ENCODE measurements at regions not wholly inside any gene's neighbourhood (a gene's known extent, or its start where the extent isn't known, plus 50 kb on each side); places are given as distances from the start of the nearest gene placed in this dataset.

DNA sequence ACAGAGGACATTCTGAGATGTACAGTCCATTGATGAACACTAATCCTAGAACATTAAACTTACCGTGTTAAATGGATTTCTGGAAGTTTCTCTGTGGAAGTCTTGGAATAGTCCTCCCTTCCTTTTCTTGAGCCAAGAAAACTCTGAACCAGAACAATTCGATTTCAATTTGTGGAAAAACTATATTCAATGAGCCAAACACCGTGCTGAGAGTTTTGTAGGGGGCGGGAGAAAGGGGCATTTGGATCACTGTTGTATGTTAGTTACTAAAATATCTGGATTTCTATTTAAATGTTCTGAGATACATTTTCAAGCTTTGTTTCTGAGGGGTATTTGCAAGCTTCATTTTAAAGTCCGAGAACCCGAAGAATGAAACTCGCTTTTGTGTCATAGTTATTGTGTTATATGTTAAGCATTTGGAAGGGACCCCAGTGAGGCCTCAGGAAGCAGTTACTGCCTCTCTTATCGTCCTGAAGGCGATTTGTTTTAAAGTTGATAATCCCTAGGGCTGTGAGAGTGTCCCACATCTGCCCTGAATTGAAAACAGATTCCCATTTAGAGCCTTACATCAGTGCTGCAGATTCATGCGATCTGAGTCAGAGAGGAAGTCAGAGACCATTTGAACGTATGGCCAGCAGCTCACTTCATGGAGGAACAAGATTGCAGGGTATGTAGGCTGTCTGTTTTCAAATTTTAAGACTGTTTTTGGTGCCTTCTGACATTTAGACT, 70.8 kb upstream of the SASH1 start:
- no peaks in the 10 kb centered on the region for H3K9me3 Mint-ChIP-seq
- no peaks in the 10 kb centered on the region for H3K4me1 Mint-ChIP-seq (ENCODE audit: low read depth)
- no peak for DNase-seq
- H3K36me3 Mint-ChIP-seq (ENCODE audit: insufficient read depth), result no peaks in the 10 kb centered on the region
- H3K4me3 Mint-ChIP-seq, result no peak overlapping the region
- H3K27me3 Mint-ChIP-seq (ENCODE audit: low read depth), result peaks cover 14% of the 10 kb centered on the region
- ATAC-seq, result no peak

DNA sequence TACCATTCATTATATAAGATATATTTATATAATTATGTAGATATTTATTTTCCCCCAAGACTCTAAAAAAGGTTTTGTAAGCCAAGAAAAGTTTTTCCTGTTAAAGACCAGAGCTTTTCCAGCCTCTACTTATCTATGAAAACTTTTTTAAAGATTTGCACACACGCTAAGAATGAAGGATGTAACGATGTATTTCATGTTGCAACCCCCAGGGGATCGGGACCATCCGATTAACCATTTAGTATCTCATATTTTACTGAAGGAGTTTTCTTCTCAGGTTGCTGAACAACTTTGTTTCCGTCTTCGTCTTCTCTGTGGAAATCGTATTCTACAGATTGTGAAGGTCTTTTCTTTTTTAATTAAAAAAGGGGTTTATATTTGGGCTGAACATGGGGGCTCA, 70.0 kb upstream of the SASH1 start:
- no peak for ATAC-seq
- Mint-ChIP-seq H3K4me1 (ENCODE audit: low read depth) (no peaks in the 10 kb centered on the region), H3K27me3 (ENCODE audit: low read depth) (peaks cover 15% of the 10 kb centered on the region), H3K36me3 (ENCODE audit: insufficient read depth) (no peaks in the 10 kb centered on the region), H3K9me3 (no peaks in the 10 kb centered on the region), H3K4me3 (no peak overlapping the region)
- no peak for DNase-seq

DNA sequence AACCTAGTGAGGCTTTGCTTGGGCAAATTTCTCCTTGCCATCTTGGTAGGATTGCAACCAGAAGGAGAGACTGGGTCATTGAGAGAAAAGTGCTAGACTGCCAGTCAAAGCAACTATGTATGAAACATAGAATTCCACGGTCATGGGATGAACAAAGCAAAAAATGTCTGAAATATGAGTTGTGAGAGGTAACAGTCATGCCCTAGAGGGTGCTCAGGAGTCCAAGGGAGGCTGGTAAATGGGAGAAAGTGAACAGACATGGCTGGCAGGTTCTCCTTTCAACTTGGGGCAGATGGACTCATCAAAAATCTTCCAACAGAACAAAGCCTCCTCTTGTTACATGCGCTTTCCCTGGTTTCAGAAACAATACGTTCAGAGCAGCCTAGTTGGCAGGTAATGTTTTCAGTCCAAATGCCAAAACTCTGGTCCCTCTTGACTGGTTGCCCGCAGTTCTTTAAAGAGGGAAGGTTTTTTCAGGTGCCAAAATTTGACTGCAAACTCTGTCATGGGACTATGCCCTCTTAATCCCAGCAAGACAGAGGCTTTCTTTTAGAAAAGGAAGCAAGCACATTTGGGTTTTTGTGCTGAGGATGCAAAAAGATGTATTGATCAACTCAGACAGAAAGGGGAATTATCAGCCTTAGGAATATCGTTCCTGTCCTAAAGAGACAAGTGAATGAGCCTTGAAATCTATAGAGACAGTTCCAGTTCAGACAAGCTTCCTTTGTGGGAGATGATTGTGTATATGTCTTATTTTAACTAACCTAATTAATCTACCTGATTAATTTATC, 68.5 kb upstream of the SASH1 start:
- ATAC-seq, result no peak
- H3K36me3 Mint-ChIP-seq (ENCODE audit: insufficient read depth), result no peaks in the 10 kb centered on the region
- no peak overlapping the region for H3K4me3 Mint-ChIP-seq
- no peak for DNase-seq
- H3K4me1 Mint-ChIP-seq (ENCODE audit: low read depth), result no peaks in the 10 kb centered on the region
- H3K27me3 Mint-ChIP-seq (ENCODE audit: low read depth), result peaks cover 14% of the 10 kb centered on the region
- H3K9me3 Mint-ChIP-seq, result no peaks in the 10 kb centered on the region

DNA sequence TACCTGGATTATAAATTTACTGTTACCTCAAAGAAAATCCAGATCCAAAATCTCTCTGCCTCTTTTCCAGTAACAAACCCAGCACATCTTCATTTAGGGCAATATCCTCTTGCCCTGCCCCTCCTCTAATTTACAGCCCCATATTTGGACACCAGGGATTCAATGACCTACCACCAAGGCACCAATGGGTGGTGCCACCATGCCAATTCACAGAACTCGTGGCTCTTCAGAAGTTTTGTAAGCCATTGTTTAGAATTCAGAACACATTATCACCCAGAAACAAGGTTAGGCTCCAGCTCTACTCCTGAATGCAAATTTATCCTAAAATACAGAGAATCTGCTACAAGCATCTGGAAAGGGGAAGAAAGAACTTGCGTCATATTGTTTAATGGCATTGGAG, 67.8 kb upstream of the SASH1 start:
- no peak overlapping the region for H3K4me3 Mint-ChIP-seq
- ATAC-seq (no peak), DNase-seq (no peak)
- no peaks in the 10 kb centered on the region for H3K9me3 Mint-ChIP-seq
- H3K27me3 Mint-ChIP-seq (ENCODE audit: low read depth), result peaks cover 14% of the 10 kb centered on the region
- no peaks in the 10 kb centered on the region for H3K4me1 Mint-ChIP-seq (ENCODE audit: low read depth)
- H3K36me3 Mint-ChIP-seq (ENCODE audit: insufficient read depth), result no peaks in the 10 kb centered on the region

DNA sequence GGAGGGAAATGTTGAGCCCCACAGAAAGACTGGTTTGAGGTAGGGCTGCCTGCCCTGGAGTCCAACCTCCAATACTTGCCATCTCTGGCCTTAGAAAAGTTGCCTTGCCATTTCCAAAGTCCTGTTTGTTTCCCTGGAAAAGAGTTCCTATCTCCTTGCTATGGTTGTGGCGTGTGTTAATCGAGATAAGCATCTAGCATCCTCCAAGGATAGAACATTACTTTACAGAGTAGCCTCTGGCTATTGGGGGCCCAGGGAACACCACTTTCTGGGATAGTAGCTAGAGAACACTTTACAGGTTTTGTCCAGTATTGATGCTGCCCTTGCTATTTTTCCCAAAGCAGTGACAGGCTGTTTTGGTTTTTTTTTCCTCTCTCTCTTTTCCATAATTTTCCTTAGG, 57.4 kb upstream of the SASH1 start:
- Mint-ChIP-seq H3K4me3 (no peak overlapping the region), H3K27me3 (ENCODE audit: low read depth) (peaks cover 8% of the 10 kb centered on the region), H3K4me1 (ENCODE audit: low read depth) (no peaks in the 10 kb centered on the region), H3K9me3 (no peaks in the 10 kb centered on the region), H3K36me3 (ENCODE audit: insufficient read depth) (no peaks in the 10 kb centered on the region)
- DNase-seq (no peak), ATAC-seq (no peak)

DNA sequence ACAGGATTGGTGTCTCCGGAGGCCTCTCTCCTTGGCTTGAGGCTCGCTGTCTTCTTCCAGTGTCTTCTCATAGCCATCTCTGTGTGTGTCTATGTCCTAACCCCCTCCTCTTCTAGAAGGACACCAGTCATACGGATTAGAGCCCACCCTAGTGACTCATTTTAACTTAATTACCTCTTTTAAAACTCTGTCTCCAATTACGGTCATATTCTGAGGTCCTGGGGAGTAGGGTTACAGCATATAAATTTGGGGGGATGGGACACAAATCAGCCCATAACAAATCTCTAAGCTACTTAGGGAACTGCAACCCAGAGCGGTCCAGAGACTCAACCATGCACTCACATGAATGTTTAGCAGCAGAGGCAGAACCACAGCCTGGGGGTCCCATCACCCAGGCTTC, 56.1 kb upstream of the SASH1 start:
- H3K27me3 Mint-ChIP-seq (ENCODE audit: low read depth), result peaks cover 3% of the 10 kb centered on the region

DNA sequence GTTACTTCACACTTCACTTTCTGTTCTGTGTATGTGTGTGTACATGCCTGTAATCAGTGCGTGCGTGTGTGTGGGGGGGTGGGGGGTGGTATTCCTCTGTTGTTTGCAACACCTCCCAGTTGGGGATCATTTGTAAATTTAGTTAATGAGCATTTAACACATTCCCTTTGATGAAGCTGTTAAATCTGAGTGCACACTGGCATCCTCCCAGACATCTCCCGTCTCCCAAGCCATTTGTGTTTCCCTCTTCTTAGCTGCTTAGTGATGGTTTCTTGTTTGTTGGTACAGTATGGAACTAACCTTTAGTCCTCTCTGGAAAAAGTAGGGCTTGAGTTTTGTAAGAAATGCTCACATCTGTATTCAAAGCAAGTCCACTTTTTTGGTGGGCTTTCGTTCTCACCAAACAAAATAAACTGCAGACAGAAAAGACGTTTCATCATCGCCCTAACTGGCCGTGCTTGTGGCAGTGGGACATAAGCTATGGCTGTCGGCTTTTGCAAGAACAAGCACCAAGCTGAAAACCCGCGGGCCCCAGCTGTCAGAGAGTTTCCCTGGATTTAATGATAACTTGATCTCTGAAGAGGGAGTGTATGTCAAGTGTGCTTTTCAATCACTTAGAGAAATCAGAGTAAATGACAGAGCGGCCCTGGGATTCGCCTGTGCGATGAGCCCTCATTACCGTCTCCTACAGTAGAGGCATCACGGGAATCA, 54.9 kb upstream of the SASH1 start:
- no peak for DNase-seq
- no peaks in the 10 kb centered on the region for H3K9me3 Mint-ChIP-seq
- H3K36me3 Mint-ChIP-seq (ENCODE audit: insufficient read depth), result no peaks in the 10 kb centered on the region

More for the DNA sequence above, 56.1 kb upstream of the SASH1 start:
- no peaks in the 10 kb centered on the region for H3K9me3 Mint-ChIP-seq
- H3K36me3 Mint-ChIP-seq (ENCODE audit: insufficient read depth), result no peaks in the 10 kb centered on the region
- H3K4me3 Mint-ChIP-seq, result no peak overlapping the region
- no peak for DNase-seq
- ATAC-seq, result no peak
- H3K4me1 Mint-ChIP-seq (ENCODE audit: low read depth), result no peaks in the 10 kb centered on the region

DNA sequence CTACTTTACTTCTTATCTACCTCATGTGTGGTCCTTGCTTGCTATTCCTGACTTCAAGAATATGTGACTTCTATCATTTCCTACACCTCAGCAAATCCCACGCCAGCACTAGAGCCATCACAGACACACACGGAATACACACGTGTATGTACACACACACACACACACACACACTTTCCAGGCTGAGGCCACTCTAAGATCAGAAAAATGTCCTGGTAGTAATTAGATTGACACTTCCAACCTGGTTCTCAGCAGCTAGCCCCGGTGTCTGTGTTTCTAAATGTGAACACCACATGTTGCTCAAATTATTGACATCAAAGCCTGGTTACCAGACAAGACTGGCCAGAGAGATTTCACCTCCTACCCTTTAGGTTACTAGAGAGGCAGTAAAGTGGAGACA, 54.1 kb upstream of the SASH1 start:
- no peak overlapping the region for H3K4me3 Mint-ChIP-seq
- DNase-seq (no peak), ATAC-seq (no peak)
- H3K27me3 Mint-ChIP-seq (ENCODE audit: low read depth), result peaks cover 3% of the 10 kb centered on the region
- H3K4me1 Mint-ChIP-seq (ENCODE audit: low read depth), result no peaks in the 10 kb centered on the region
- no peaks in the 10 kb centered on the region for H3K9me3 Mint-ChIP-seq
- H3K36me3 Mint-ChIP-seq (ENCODE audit: insufficient read depth), result no peaks in the 10 kb centered on the region

More for the DNA sequence above, 54.9 kb upstream of the SASH1 start:
- H3K4me3 Mint-ChIP-seq, result no peak overlapping the region
- ATAC-seq, result no peak
- H3K4me1 Mint-ChIP-seq (ENCODE audit: low read depth), result no peaks in the 10 kb centered on the region
- peaks cover 3% of the 10 kb centered on the region for H3K27me3 Mint-ChIP-seq (ENCODE audit: low read depth)

DNA sequence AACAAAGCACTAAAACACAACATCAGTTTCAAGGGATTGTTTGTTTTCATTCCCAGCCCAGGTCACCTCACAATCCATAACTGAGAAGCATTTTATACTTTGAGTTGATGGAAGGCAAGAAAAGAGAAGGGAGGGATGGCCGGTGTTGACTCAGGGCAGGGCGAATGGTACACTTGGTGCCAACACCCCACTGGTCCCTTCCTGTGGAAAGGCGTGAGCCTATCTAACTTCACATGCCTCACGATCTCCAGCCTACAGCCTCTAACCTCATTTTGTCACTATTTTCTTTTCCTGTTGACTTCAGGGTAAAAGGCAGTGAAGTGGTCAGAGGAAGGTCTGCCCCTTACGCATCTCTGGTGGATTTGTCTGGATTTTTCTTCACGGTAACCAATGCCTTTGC, 53.5 kb upstream of the SASH1 start:
- Mint-ChIP-seq H3K4me3 (no peak overlapping the region), H3K36me3 (ENCODE audit: insufficient read depth) (no peaks in the 10 kb centered on the region), H3K4me1 (ENCODE audit: low read depth) (no peaks in the 10 kb centered on the region), H3K9me3 (no peaks in the 10 kb centered on the region), H3K27me3 (ENCODE audit: low read depth) (peaks cover 3% of the 10 kb centered on the region)
- ATAC-seq, result no peak
- DNase-seq, result no peak

DNA sequence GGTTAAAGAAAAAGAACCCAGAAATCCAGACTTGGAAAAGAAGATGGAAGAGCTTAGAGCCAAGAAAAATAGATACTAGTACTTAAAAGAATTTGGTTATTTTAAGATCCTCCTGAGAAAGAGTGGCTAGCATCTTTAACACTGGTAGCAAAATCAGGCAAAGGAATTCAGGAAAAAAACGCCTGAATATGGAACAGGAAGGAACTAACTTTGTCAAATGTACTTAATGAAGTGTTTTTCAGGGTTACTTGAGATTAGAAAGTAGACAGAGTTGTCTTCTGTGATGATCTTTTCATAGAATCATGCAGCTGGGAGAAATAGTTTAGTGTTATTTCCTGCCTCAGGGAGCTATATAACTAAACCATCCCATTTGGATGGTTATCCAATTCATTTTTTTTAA, 50.8 kb upstream of the SASH1 start:
- Mint-ChIP-seq H3K4me1 (ENCODE audit: low read depth) (no peaks in the 10 kb centered on the region), H3K27me3 (ENCODE audit: low read depth) (peaks cover 3% of the 10 kb centered on the region), H3K4me3 (no peak overlapping the region), H3K36me3 (ENCODE audit: insufficient read depth) (no peaks in the 10 kb centered on the region), H3K9me3 (no peaks in the 10 kb centered on the region)
- DNase-seq, result no peak
- ATAC-seq, result no peak

All from activated T-cell treated with anti-CD3 and anti-CD28 coated beads, Interleukin-2, amount 50 U/mL, for 4 hours (primary cell).